SK-N-SH (cell line): ENCODE measurements at regions not wholly inside any gene's neighbourhood (a gene's known extent, or its start where the extent isn't known, plus 50 kb on each side); places are given as distances from the start of the nearest gene placed in this dataset.

Experiments
- CTCF ChIA-PET: fragments of 300-600, 350-600 bp; formaldehyde crosslinking; extraction: SDS; loops from one replicate; lab custom pipeline; 2021; lab: Yijun Ruan, JAX
- POLR2A ChIA-PET: fragments of 350-600 bp; sonication (Branson Sonifier 250); formaldehyde crosslinking; extraction: SDS; loops from one replicate; lab custom pipeline; 2020; ENCODE audit warnings: antibody characterized with exemption, inconsistent platforms; lab: Yijun Ruan, JAX
- DNase-seq: peaks from one replicate; pipeline ENCODE4 v3.0.0; 2012
- H2AFZ ChIP-seq: fragments of 200-600 bp; sonication (generic); 2 replicates; pipeline ENCODE4 v1.8.1; 2016; ENCODE audit warnings: antibody characterized with exemption, mild to moderate bottlenecking, low read depth
- H3F3A ChIP-seq: fragments of 200-600 bp; sonication (generic); replicated peaks from 2 replicates; pipeline ENCODE3; 2016; ENCODE audit warnings: antibody characterized with exemption, mild to moderate bottlenecking; ENCODE audit not compliant: insufficient read depth
- H3K27ac ChIP-seq, 2 experiments: fragments of 200-500 bp in 1 of 2; fragments of 200-600 bp in 1 of 2; sonication (Bioruptor generic) in 1 of 2; sonication (generic), shearing (Covaris generic) in 1 of 2; 2 replicates each; pipeline versions ENCODE4 v1.5.1 to v1.6.1; 2014 to 2016; ENCODE audit warnings: low read depth in 2 of 2, inconsistent platforms in 1 of 2, low read length in 1 of 2, mild to moderate bottlenecking in 1 of 2, mixed read lengths in 1 of 2
- H3K27me3 ChIP-seq: fragments of 200-600 bp; sonication (generic), shearing (Covaris generic); 2 replicates; pipeline ENCODE4 v1.6.1; 2016; ENCODE audit warnings: mixed run types; ENCODE audit not compliant: insufficient read depth
- H3K36me3 ChIP-seq, 2 experiments: fragments of 200-500 bp in 1 of 2; fragments of 200-600 bp in 1 of 2; sonication (Bioruptor generic) in 1 of 2; sonication (generic) in 1 of 2; replicated peaks in 1 of 2; 2 replicates each; pipeline versions ENCODE3 to v1.5.1; 2014 to 2016; ENCODE audit warnings: low read length in 1 of 2, mild to moderate bottlenecking in 1 of 2; ENCODE audit not compliant: insufficient read depth in 2 of 2, control insufficient read depth in 1 of 2
- H3K4me1 ChIP-seq, 2 experiments: fragments of 200-500 bp in 1 of 2; fragments of 200-600 bp in 1 of 2; sonication (Bioruptor generic) in 1 of 2; sonication (generic), shearing (Covaris generic) in 1 of 2; 2 replicates each; pipeline versions ENCODE4 v1.5.1 to v1.6.1; 2014 to 2016; ENCODE audit warnings: low read depth in 1 of 2, low read length in 1 of 2, mixed run types in 1 of 2; ENCODE audit not compliant: insufficient read depth in 2 of 2, control insufficient read depth in 1 of 2
- H3K4me2 ChIP-seq: fragments of 200-600 bp; sonication (generic), shearing (Covaris generic); 2 replicates; pipeline ENCODE4 v1.6.1; 2017; ENCODE audit warnings: mixed run types
- H3K4me3 ChIP-seq, 2 experiments: fragments of 200-500 bp in 1 of 2; fragments of 200-600 bp in 1 of 2; sonication (Bioruptor generic) in 1 of 2; sonication (generic), shearing (Covaris generic) in 1 of 2; 2 replicates each; pipeline versions ENCODE4 v1.5.1 to v1.8.1; 2014 to 2016; ENCODE audit warnings: low read depth in 2 of 2, inconsistent platforms in 1 of 2, low read length in 1 of 2, mild to moderate bottlenecking in 1 of 2, mixed read lengths in 1 of 2, moderate library complexity in 1 of 2
- H3K79me2 ChIP-seq: fragments of 200-600 bp; sonication (generic); 2 replicates; pipeline ENCODE4 v1.8.1; 2017; ENCODE audit warnings: mild to moderate bottlenecking; ENCODE audit not compliant: insufficient read depth
- H3K9ac ChIP-seq: fragments of 200-600 bp; sonication (generic); 2 replicates; pipeline ENCODE4 v1.6.1; 2017; ENCODE audit warnings: mixed run types
- H3K9me2 ChIP-seq: fragments of 200-600 bp; sonication (generic); 2 replicates; pipeline ENCODE4 v1.6.1; 2017; ENCODE audit warnings: mixed run types
- H3K9me3 ChIP-seq: fragments of 200-600 bp; sonication (generic); 2 replicates; pipeline ENCODE4 v1.6.1; 2017; ENCODE audit warnings: mixed run types, mild to moderate bottlenecking, moderate library complexity
- H4K20me1 ChIP-seq: fragments of 200-600 bp; sonication (generic); 2 replicates; pipeline ENCODE4 v1.6.1; 2017; ENCODE audit warnings: mild to moderate bottlenecking, mixed run types; ENCODE audit not compliant: insufficient read depth
- CHD2 ChIP-seq: fragments of 150-350 bp; IDR thresholded peaks from 2 replicates; pipeline ENCODE4 v1.6.1; 2018; ENCODE audit warnings: low read length; ENCODE audit not compliant: partially characterized antibody
- EP300 ChIP-seq, 2 experiments: IDR thresholded peaks; 2 replicates each; pipeline versions ENCODE4 v1.4.0 to v1.6.1; 2012; ENCODE audit warnings: borderline replicate concordance in 1 of 2, low read depth in 1 of 2, low read length in 1 of 2
- EZH2phosphoT487 ChIP-seq: fragments of 200-600 bp; sonication (generic); IDR thresholded peaks from 2 replicates; pipeline ENCODE4 v1.6.1; 2017; ENCODE audit warnings: low read depth, mixed run types, mild to moderate bottlenecking, antibody characterized with exemption, moderate library complexity, borderline replicate concordance
- FOXJ3 ChIP-seq: sonication (generic); formaldehyde crosslinking; IDR thresholded peaks from 2 replicates; pipeline ENCODE4 v1.5.1; 2020; ENCODE audit warnings: mild to moderate bottlenecking, missing genetic modification reagents
- IRF3 ChIP-seq: fragments of 150-350 bp; IDR thresholded peaks from 2 replicates; pipeline ENCODE4 v1.6.1; 2016; ENCODE audit warnings: mild to moderate bottlenecking, low read depth, low read length
- RCOR1 ChIP-seq: fragments of 150-350 bp; IDR thresholded peaks from 2 replicates; pipeline ENCODE4 v1.6.1; 2017; ENCODE audit warnings: antibody characterized with exemption, low read length
- REST ChIP-seq: IDR thresholded peaks from 2 replicates; pipeline ENCODE4 v1.6.1; 2012; ENCODE audit warnings: mild to moderate bottlenecking, low read depth, low read length, moderate library complexity
- RFX5 ChIP-seq: IDR thresholded peaks from 2 replicates; pipeline ENCODE4 v1.6.1; 2012; ENCODE audit warnings: mild to moderate bottlenecking, improper control_type of control experiment, low read length
- RXRA ChIP-seq: IDR thresholded peaks from 2 replicates; pipeline ENCODE4 v1.4.0; 2012; ENCODE audit warnings: low read depth, mild to moderate bottlenecking, borderline replicate concordance
- SIN3A ChIP-seq: IDR thresholded peaks from 2 replicates; pipeline ENCODE4 v1.6.1; 2012; ENCODE audit warnings: low read depth, mild to moderate bottlenecking, low read length, moderate library complexity, borderline replicate concordance
- SMC3 ChIP-seq: IDR thresholded peaks from 2 replicates; pipeline ENCODE4 v1.6.1; 2012; ENCODE audit warnings: low read depth, low read length, improper control_type of control experiment
- TAF1 ChIP-seq: IDR thresholded peaks from 2 replicates; pipeline ENCODE4 v1.6.1; 2012; ENCODE audit warnings: low read depth, mild to moderate bottlenecking, low read length, moderate library complexity, borderline replicate concordance
- TCF12 ChIP-seq: IDR thresholded peaks from 2 replicates; pipeline ENCODE4 v1.4.0; 2012
- TEAD4 ChIP-seq: IDR thresholded peaks from 2 replicates; pipeline ENCODE4 v1.4.0; 2012; ENCODE audit warnings: mild to moderate bottlenecking, borderline replicate concordance; ENCODE audit not compliant: insufficient read depth
- USF1 ChIP-seq: IDR thresholded peaks from 2 replicates; pipeline ENCODE4 v1.4.0; 2012; ENCODE audit warnings: low read depth, borderline replicate concordance
- YY1 ChIP-seq: IDR thresholded peaks from 2 replicates; pipeline ENCODE4 v1.4.0; 2012; ENCODE audit warnings: low read depth, mild to moderate bottlenecking
- ZBTB33 ChIP-seq: IDR thresholded peaks from 2 replicates; pipeline ENCODE4 v1.4.0; 2012; ENCODE audit warnings: low read depth, borderline replicate concordance
- whole genome bisulfite sequencing: methylation state at CpG from one replicate; pipeline ENCODE4 v1.1.6; 2017; ENCODE audit warnings: low lambda C conversion rate; 5-methylcytosine and 5-hydroxymethylcytosine counted together

GRCh38 chr10:28790146-28790545, 112.8 kb downstream of the BAMBI start:
- Histone ChIP-seq H3K9me2 (no peaks in the 10 kb centered on the region), H3K9me3 (no peaks in the 10 kb centered on the region), H3K79me2 (no peaks in the 10 kb centered on the region), H3K9ac (no peak overlapping the region), H3K27me3 (peaks cover 10% of the 10 kb centered on the region; the same call in 1 of the 2 replicates), H3F3A (no peaks in the 10 kb centered on the region), H3K36me3 (no peaks in the 10 kb centered on the region), H4K20me1 (no peaks in the 10 kb centered on the region), H3K4me1 (peaks cover 0 to 4% of the 10 kb centered on the region in 2 experiments; a peak in 1 of 4 replicates), H3K4me2 (no peak overlapping the region), H2AFZ (no peak overlapping the region), H3K27ac (no peak overlapping the region), H3K4me3 (no peak overlapping the region)
- DNase-seq, result no peak
- ChIA-PET CTCF (interaction anchor here (1.0 kb wide), 1 partner anchor 113 kb away, joined by 3 read pairs; the partner anchor contains the start of gene BAMBI), POLR2A (no interaction called here)
- WGBS, result 82% methylated on average over 7 of the region's 8 CpGs
- no peak for TF ChIP-seq FOXJ3 (CRISPR knock-in tag)
- TF ChIP-seq SIN3A, result no peak
- TF ChIP-seq USF1, result no peak
- no peak for TF ChIP-seq RCOR1
- no peak for TF ChIP-seq TCF12
- no peak for TF ChIP-seq EP300 (IDR thresholded peaks at IDR 0.05; ENCODE audit: borderline replicate concordance in 1 of 2, low read depth in 1 of 2, low read length in 1 of 2)
- no peak for TF ChIP-seq TAF1
- TF ChIP-seq ZBTB33, result no peak
- no peak for TF ChIP-seq RFX5
- TF ChIP-seq TEAD4, result no peak
- TF ChIP-seq REST, result no peak
- TF ChIP-seq CHD2, result no peak
- TF ChIP-seq SMC3, result no peak
- TF ChIP-seq IRF3, result no peak
- TF ChIP-seq RXRA, result no peak
- no peak for TF ChIP-seq YY1
- TF ChIP-seq EZH2phosphoT487, result no peak
